ENCODE measurements at regions not wholly inside any gene's neighbourhood (a gene's known extent, or its start where the extent isn't known, plus 50 kb on each side); places are given as distances from the start of the nearest gene placed in this dataset.
"Not testable (repeated sequence)": the region's sequence is repeated elsewhere in the genome, so short reads cannot be mapped to it uniquely, and the experiment has no call there.

DNA sequence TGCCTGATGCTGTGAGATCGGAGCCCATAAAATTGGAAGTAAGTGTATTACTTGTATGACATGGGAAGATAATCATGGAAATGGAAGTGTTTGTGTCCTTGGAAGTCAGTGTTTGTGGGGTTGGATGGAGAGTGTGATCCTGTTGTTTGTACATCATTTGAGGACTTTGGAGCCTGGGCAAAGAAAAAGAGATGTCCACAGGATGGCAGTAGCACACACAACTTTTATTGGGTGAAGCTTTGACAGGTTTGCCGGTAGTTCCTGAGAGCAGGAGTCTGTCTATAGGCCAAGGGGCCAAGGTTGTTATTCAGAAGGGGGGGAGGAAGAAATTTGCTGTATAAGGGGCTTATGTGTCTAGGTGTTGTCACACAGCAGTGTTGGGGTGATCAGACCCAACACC, 533.3 kb downstream of the RPIA start:
- H3K23ac ChIP-seq (ENCODE audit: low read length); H3K56ac ChIP-seq (ENCODE audit: low read length); H3K27ac ChIP-seq (ENCODE audit: low read depth, low read length); H2BK5ac ChIP-seq (ENCODE audit: low read length); H3K4me3 ChIP-seq (ENCODE audit: low read length); H2AK5ac ChIP-seq (ENCODE audit: low read length); H2BK15ac ChIP-seq (replicated peaks; ENCODE audit: low read depth); H3K18ac ChIP-seq (ENCODE audit: low read length); H3K4me2 ChIP-seq (ENCODE audit: low read length); H3K4me1 ChIP-seq (ENCODE audit: control insufficient read depth, low read depth, low read length); H3K4ac ChIP-seq (ENCODE audit: low read depth, low read length); H3K9ac ChIP-seq (ENCODE audit: low read length); H2BK120ac ChIP-seq (ENCODE audit: low read depth, low read length); H3K36me3 ChIP-seq (ENCODE audit: control insufficient read depth, insufficient read depth, low read length); H3K79me2 ChIP-seq (ENCODE audit: control insufficient read depth, insufficient read depth, low read length); H4K5ac ChIP-seq (ENCODE audit: low read length); H3K79me1 ChIP-seq (ENCODE audit: low read length); H4K8ac ChIP-seq (ENCODE audit: low read depth, low read length); H3K27me3 ChIP-seq (ENCODE audit: insufficient read depth, low read length, poor library complexity): not testable (repeated sequence)
- peak; percentile 1 for DNase-seq
- no CpG with 5 or more reads among the region's 2 CpGs for WGBS (ENCODE audit: extremely low coverage, insufficient coverage, low lambda C conversion rate)

GRCh38 chr2:89229979-89230378, 538.5 kb downstream of the RPIA start:
- not testable (repeated sequence) for H3K23ac ChIP-seq (ENCODE audit: low read length); H3K27ac ChIP-seq (ENCODE audit: low read depth, low read length); H3K56ac ChIP-seq (ENCODE audit: low read length); H3K4me1 ChIP-seq (ENCODE audit: control insufficient read depth, low read depth, low read length); H3K4me2 ChIP-seq (ENCODE audit: low read length); H4K8ac ChIP-seq (ENCODE audit: low read depth, low read length); H2BK120ac ChIP-seq (ENCODE audit: low read depth, low read length); H3K27me3 ChIP-seq (ENCODE audit: insufficient read depth, low read length, poor library complexity); H2BK15ac ChIP-seq (replicated peaks; ENCODE audit: low read depth); H3K18ac ChIP-seq (ENCODE audit: low read length); H2AK5ac ChIP-seq (ENCODE audit: low read length); H3K4me3 ChIP-seq (ENCODE audit: low read length); H3K79me2 ChIP-seq (ENCODE audit: control insufficient read depth, insufficient read depth, low read length); H3K4ac ChIP-seq (ENCODE audit: low read depth, low read length); H4K5ac ChIP-seq (ENCODE audit: low read length); DNase-seq; H3K36me3 ChIP-seq (ENCODE audit: control insufficient read depth, insufficient read depth, low read length); H3K9ac ChIP-seq (ENCODE audit: low read length); H3K79me1 ChIP-seq (ENCODE audit: low read length); H2BK5ac ChIP-seq (ENCODE audit: low read length)
- WGBS (ENCODE audit: extremely low coverage, insufficient coverage, low lambda C conversion rate) = no CpG with 5 or more reads among the region's 6 CpGs

DNA sequence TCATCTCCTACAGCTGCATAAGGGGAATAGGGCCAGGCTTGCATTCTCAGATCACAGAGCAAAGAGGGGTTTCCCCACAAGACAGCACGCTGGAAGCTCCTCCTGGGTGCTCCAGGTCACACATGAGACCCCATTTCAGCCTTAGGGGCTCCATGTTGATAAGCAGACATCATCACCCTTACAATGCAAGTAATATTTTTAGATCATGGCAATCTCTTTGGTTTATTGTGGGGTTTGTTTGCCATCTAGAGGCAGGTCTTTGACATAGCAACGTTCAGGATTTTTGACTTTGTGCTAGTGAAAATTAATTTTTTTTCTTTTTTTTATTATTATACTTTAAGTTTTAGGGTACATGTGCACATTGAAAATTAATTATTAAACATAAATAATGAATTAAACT, 539.8 kb downstream of the RPIA start:
- not testable (repeated sequence) for H3K18ac ChIP-seq (ENCODE audit: low read length); H3K4me3 ChIP-seq (ENCODE audit: low read length); H3K4ac ChIP-seq (ENCODE audit: low read depth, low read length); H3K79me1 ChIP-seq (ENCODE audit: low read length); H3K4me2 ChIP-seq (ENCODE audit: low read length); DNase-seq; H3K9ac ChIP-seq (ENCODE audit: low read length); H2BK120ac ChIP-seq (ENCODE audit: low read depth, low read length); H2BK15ac ChIP-seq (replicated peaks; ENCODE audit: low read depth); H3K36me3 ChIP-seq (ENCODE audit: control insufficient read depth, insufficient read depth, low read length); H3K27me3 ChIP-seq (ENCODE audit: insufficient read depth, low read length, poor library complexity); H3K4me1 ChIP-seq (ENCODE audit: control insufficient read depth, low read depth, low read length); H3K79me2 ChIP-seq (ENCODE audit: control insufficient read depth, insufficient read depth, low read length); H4K5ac ChIP-seq (ENCODE audit: low read length); H2AK5ac ChIP-seq (ENCODE audit: low read length); H3K27ac ChIP-seq (ENCODE audit: low read depth, low read length); H3K56ac ChIP-seq (ENCODE audit: low read length); H3K23ac ChIP-seq (ENCODE audit: low read length); H2BK5ac ChIP-seq (ENCODE audit: low read length); H4K8ac ChIP-seq (ENCODE audit: low read depth, low read length)
- WGBS (ENCODE audit: extremely low coverage, insufficient coverage, low lambda C conversion rate) = no CpG with 5 or more reads among the region's 2 CpGs

DNA sequence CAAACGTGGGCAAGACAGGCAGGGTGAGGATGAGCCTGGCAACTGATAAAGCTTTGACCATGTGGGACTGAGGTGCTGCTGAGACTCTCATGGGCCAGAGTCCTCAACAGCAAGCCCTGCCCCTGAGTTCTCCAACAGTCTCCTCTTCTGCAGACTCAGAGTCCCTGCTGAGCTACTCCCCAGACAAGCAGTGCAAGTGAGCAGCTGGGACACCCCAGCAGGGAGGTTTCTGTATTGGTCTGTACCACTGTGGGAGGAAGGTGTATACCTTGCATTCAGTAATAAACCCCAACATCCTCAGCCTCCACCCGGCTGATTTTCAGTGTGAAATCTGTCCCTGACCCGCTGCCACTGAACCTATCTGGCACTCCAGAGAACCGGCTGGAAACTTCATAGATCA, 542.5 kb downstream of the RPIA start:
- not testable (repeated sequence) for H3K79me2 ChIP-seq (ENCODE audit: control insufficient read depth, insufficient read depth, low read length); H2BK15ac ChIP-seq (replicated peaks; ENCODE audit: low read depth); H3K4me1 ChIP-seq (ENCODE audit: control insufficient read depth, low read depth, low read length); H3K79me1 ChIP-seq (ENCODE audit: low read length); H3K9ac ChIP-seq (ENCODE audit: low read length); H2BK120ac ChIP-seq (ENCODE audit: low read depth, low read length); H3K27ac ChIP-seq (ENCODE audit: low read depth, low read length); H3K36me3 ChIP-seq (ENCODE audit: control insufficient read depth, insufficient read depth, low read length); H3K56ac ChIP-seq (ENCODE audit: low read length); H3K27me3 ChIP-seq (ENCODE audit: insufficient read depth, low read length, poor library complexity); H2BK5ac ChIP-seq (ENCODE audit: low read length); H4K8ac ChIP-seq (ENCODE audit: low read depth, low read length); H3K4me3 ChIP-seq (ENCODE audit: low read length); H2AK5ac ChIP-seq (ENCODE audit: low read length); H3K4ac ChIP-seq (ENCODE audit: low read depth, low read length); H3K18ac ChIP-seq (ENCODE audit: low read length); H3K4me2 ChIP-seq (ENCODE audit: low read length); DNase-seq; H4K5ac ChIP-seq (ENCODE audit: low read length); H3K23ac ChIP-seq (ENCODE audit: low read length)
- no CpG with 5 or more reads among the region's 4 CpGs for WGBS (ENCODE audit: extremely low coverage, insufficient coverage, low lambda C conversion rate)

GRCh38 chr2:89234818-89235466, 543.5 kb downstream of the RPIA start:
- H3K27ac ChIP-seq (ENCODE audit: low read depth, low read length); H3K79me1 ChIP-seq (ENCODE audit: low read length); H3K36me3 ChIP-seq (ENCODE audit: control insufficient read depth, insufficient read depth, low read length); H3K4me3 ChIP-seq (ENCODE audit: low read length); H2BK15ac ChIP-seq (replicated peaks; ENCODE audit: low read depth); H3K56ac ChIP-seq (ENCODE audit: low read length); H3K9ac ChIP-seq (ENCODE audit: low read length); H4K8ac ChIP-seq (ENCODE audit: low read depth, low read length); DNase-seq; H4K5ac ChIP-seq (ENCODE audit: low read length); H2BK120ac ChIP-seq (ENCODE audit: low read depth, low read length); H3K4ac ChIP-seq (ENCODE audit: low read depth, low read length); H2BK5ac ChIP-seq (ENCODE audit: low read length); H3K18ac ChIP-seq (ENCODE audit: low read length); H3K27me3 ChIP-seq (ENCODE audit: insufficient read depth, low read length, poor library complexity); H3K4me1 ChIP-seq (ENCODE audit: control insufficient read depth, low read depth, low read length); H3K23ac ChIP-seq (ENCODE audit: low read length); H3K79me2 ChIP-seq (ENCODE audit: control insufficient read depth, insufficient read depth, low read length); H3K4me2 ChIP-seq (ENCODE audit: low read length); H2AK5ac ChIP-seq (ENCODE audit: low read length): not testable (repeated sequence)
- WGBS (ENCODE audit: extremely low coverage, insufficient coverage, low lambda C conversion rate) = no CpG with 5 or more reads among the region's 3 CpGs

DNA sequence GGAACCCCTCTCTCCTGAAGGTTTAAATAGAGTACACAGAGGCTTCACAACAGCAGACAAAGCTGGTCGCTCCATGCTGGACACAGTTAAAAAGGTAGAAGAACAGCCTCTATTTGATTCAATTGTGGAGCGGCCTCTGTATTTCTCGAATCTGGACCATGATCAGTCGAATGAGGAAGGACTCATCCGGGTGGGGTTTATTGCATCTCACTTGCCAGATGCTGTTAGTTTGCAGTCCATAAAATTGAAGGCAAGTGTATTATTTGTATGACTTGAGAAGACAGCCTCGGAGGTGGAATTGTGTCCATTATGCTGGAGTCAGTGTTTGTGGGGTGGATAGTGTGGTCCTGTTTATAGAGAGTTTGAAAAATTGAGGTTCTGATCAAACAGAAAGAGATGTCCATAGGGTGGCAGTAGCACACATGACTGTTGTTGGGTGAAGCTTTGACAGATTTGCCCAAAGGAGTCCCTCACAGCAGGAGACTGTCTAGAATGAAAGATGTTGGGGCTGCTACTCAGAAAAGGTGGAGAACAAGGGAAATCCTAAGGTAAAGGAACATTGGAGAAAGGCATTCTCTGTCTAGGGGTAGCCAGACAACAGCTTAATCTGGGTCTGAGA, 545.5 kb downstream of the RPIA start:
- H3K4me2 ChIP-seq (ENCODE audit: low read length); H3K4ac ChIP-seq (ENCODE audit: low read depth, low read length); H3K27ac ChIP-seq (ENCODE audit: low read depth, low read length); H2BK120ac ChIP-seq (ENCODE audit: low read depth, low read length); H3K9ac ChIP-seq (ENCODE audit: low read length); H3K79me1 ChIP-seq (ENCODE audit: low read length); H4K5ac ChIP-seq (ENCODE audit: low read length); H3K56ac ChIP-seq (ENCODE audit: low read length); H3K18ac ChIP-seq (ENCODE audit: low read length); H2BK5ac ChIP-seq (ENCODE audit: low read length); H2BK15ac ChIP-seq (replicated peaks; ENCODE audit: low read depth); DNase-seq; H3K23ac ChIP-seq (ENCODE audit: low read length); H3K4me3 ChIP-seq (ENCODE audit: low read length); H3K36me3 ChIP-seq (ENCODE audit: control insufficient read depth, insufficient read depth, low read length); H3K4me1 ChIP-seq (ENCODE audit: control insufficient read depth, low read depth, low read length); H4K8ac ChIP-seq (ENCODE audit: low read depth, low read length); H2AK5ac ChIP-seq (ENCODE audit: low read length); H3K79me2 ChIP-seq (ENCODE audit: control insufficient read depth, insufficient read depth, low read length); H3K27me3 ChIP-seq (ENCODE audit: insufficient read depth, low read length, poor library complexity): not testable (repeated sequence)
- no CpG with 5 or more reads among the region's 6 CpGs for WGBS (ENCODE audit: extremely low coverage, insufficient coverage, low lambda C conversion rate)

Data from mesendoderm (in vitro differentiated cells).